Panc1 (cell line): ENCODE measurements at regions not wholly inside any gene's neighbourhood (a gene's known extent, or its start where the extent isn't known, plus 50 kb on each side); places are given as distances from the start of the nearest gene placed in this dataset.

Source experiments
- CTCF ChIP-seq: fragments of 450-650 bp; IDR thresholded peaks from 2 replicates; pipeline ENCODE4 v1.5.1; 2017; ENCODE audit warnings: mild to moderate bottlenecking
- POLR2AphosphoS5 ChIP-seq: IDR thresholded peaks from 2 replicates; pipeline ENCODE4 v1.6.1; 2012; ENCODE audit warnings: mild to moderate bottlenecking, low read depth, low read length, moderate library complexity
- SIN3A ChIP-seq: IDR thresholded peaks from 2 replicates; pipeline ENCODE4 v1.6.1; 2012; ENCODE audit warnings: low read depth, mild to moderate bottlenecking, low read length, moderate library complexity, borderline replicate concordance; ENCODE audit not compliant: insufficient read depth

- no peak for TF ChIP-seq SIN3A
- no peak for TF ChIP-seq CTCF
- TF ChIP-seq POLR2AphosphoS5: no peak
Observed at GRCh38 chr7:68873616-68874015, 724.7 kb upstream of the AUTS2 start.
